ENCODE measurements at regions not wholly inside any gene's neighbourhood (a gene's known extent, or its start where the extent isn't known, plus 50 kb on each side); places are given as distances from the start of the nearest gene placed in this dataset.

- no peaks in the 10 kb centered on the region for H3K4me1 ChIP-seq (ENCODE audit: insufficient read depth, insufficient read length)
- no peaks in the 10 kb centered on the region for H3K27me3 ChIP-seq (ENCODE audit: insufficient read depth, insufficient read length)
- DNase-seq (ENCODE audit: low read depth, low spot score), result no peak
- H3K9me3 ChIP-seq (ENCODE audit: insufficient read depth, low read length), result no peaks in the 10 kb centered on the region
- no peaks in the 10 kb centered on the region for H3K36me3 ChIP-seq (ENCODE audit: insufficient read depth, insufficient read length, low read length)
- no peak overlapping the region for H3K9ac ChIP-seq (ENCODE audit: insufficient read length, low read depth)
- H3K4me3 ChIP-seq (ENCODE audit: insufficient read length, low read depth), result no peak overlapping the region
- no peak for TF ChIP-seq ZNF274 (IDR thresholded peaks at IDR 0.05; ENCODE audit: low read depth, low read length)
- no peak for TF ChIP-seq SUZ12 (IDR thresholded peaks at IDR 0.05; ENCODE audit: extremely low read depth, insufficient read depth, insufficient read length)
- TF ChIP-seq YY1 (IDR thresholded peaks at IDR 0.05; ENCODE audit: insufficient read depth, insufficient read length), result no peak
Observed at GRCh38 chr7:47714669-47715607, 133.0 kb upstream of the TNS3 start.

DNA sequence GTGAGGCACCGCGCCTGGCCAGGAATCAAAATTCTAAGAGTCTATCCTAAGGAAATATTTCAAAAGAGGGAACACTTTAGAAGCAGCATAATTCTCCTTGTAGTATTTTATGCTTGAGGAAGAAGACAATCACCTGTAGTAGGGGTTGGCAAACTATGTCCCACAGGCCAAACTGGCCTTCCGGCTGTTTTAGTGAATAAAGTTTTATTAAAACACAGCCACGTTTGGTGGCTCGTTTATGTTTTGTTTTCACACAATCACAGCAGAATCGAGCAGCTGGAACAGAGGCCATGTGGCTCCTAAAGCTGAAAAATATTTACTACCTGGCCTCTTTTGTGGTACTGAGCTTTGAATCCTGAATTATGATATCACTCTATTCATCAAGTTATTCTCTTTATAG is 131.7 kb upstream of the TNS3 start:
- TF ChIP-seq SUZ12 (IDR thresholded peaks at IDR 0.05; ENCODE audit: extremely low read depth, insufficient read depth, insufficient read length), result no peak
- TF ChIP-seq YY1 (IDR thresholded peaks at IDR 0.05; ENCODE audit: insufficient read depth, insufficient read length), result no peak
- TF ChIP-seq ZNF274 (IDR thresholded peaks at IDR 0.05; ENCODE audit: low read depth, low read length), result no peak
- no peaks in the 10 kb centered on the region for H3K4me1 ChIP-seq (ENCODE audit: insufficient read depth, insufficient read length)

DNA sequence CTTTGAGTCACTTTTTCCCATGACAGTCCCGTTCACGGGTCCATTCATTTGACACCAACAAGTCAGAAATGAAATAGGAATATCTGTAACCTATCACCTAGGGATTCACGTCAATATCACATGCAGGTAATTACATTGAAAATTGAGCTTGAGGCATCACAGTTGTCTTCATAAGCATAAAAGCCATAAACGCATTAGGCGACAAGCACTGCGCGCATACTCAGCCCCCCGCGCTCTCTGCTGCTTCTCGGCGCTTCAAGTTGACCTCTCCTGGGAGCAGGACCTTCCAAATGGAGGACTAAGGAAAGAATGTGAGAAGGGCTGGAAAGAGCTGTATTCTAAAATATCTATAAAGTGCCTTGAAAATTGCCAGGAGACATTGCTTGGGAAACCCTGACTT is 130.5 kb upstream of the TNS3 start:
- DNase-seq (ENCODE audit: low read depth, low spot score), result no peak
- no peaks in the 10 kb centered on the region for H3K9me3 ChIP-seq (ENCODE audit: insufficient read depth, low read length)
- no peaks in the 10 kb centered on the region for H3K4me1 ChIP-seq (ENCODE audit: insufficient read depth, insufficient read length)
- no peak overlapping the region for H3K4me3 ChIP-seq (ENCODE audit: insufficient read length, low read depth)
- H3K36me3 ChIP-seq (ENCODE audit: insufficient read depth, insufficient read length, low read length), result no peaks in the 10 kb centered on the region
- no peaks in the 10 kb centered on the region for H3K27me3 ChIP-seq (ENCODE audit: insufficient read depth, insufficient read length)
- no peak overlapping the region for H3K9ac ChIP-seq (ENCODE audit: insufficient read length, low read depth)
- TF ChIP-seq ZNF274 (IDR thresholded peaks at IDR 0.05; ENCODE audit: low read depth, low read length), result no peak
- TF ChIP-seq SUZ12 (IDR thresholded peaks at IDR 0.05; ENCODE audit: extremely low read depth, insufficient read depth, insufficient read length), result no peak
- TF ChIP-seq YY1 (IDR thresholded peaks at IDR 0.05; ENCODE audit: insufficient read depth, insufficient read length), result no peak

More for the DNA sequence above, 131.7 kb upstream of the TNS3 start:
- no peak for DNase-seq (ENCODE audit: low read depth, low spot score)
- H3K4me3 ChIP-seq (ENCODE audit: insufficient read length, low read depth), result no peak overlapping the region
- H3K27me3 ChIP-seq (ENCODE audit: insufficient read depth, insufficient read length), result no peaks in the 10 kb centered on the region
- no peaks in the 10 kb centered on the region for H3K36me3 ChIP-seq (ENCODE audit: insufficient read depth, insufficient read length, low read length)
- no peak overlapping the region for H3K9ac ChIP-seq (ENCODE audit: insufficient read length, low read depth)
- no peaks in the 10 kb centered on the region for H3K9me3 ChIP-seq (ENCODE audit: insufficient read depth, low read length)

DNA sequence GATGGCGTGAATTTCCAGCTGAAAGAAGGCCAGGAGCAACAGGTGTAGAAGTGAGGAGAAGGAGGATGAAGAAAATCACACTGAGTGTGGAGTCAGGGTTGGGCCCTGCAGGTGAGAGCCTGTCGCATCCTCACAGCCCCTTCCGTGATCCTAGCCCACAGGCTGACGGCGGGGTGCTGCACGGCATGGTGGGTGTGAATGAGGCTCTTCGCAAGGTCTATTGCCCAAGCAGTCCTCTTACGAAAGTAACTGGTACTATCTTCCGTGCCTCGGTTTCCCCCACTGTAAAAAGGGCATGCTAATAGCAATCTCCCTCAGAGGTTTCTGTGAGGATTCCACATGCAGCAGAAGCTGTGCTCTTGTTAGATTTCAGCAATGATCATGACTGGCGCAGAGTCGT is 129.9 kb upstream of the TNS3 start:
- Histone ChIP-seq H3K4me1 (ENCODE audit: insufficient read depth, insufficient read length) (no peaks in the 10 kb centered on the region), H3K36me3 (ENCODE audit: insufficient read depth, insufficient read length, low read length) (no peaks in the 10 kb centered on the region), H3K27me3 (ENCODE audit: insufficient read depth, insufficient read length) (no peaks in the 10 kb centered on the region), H3K9me3 (ENCODE audit: insufficient read depth, low read length) (no peaks in the 10 kb centered on the region), H3K4me3 (ENCODE audit: insufficient read length, low read depth) (no peak overlapping the region), H3K9ac (ENCODE audit: insufficient read length, low read depth) (no peak overlapping the region)
- no peak for TF ChIP-seq YY1 (IDR thresholded peaks at IDR 0.05; ENCODE audit: insufficient read depth, insufficient read length)
- no peak for TF ChIP-seq SUZ12 (IDR thresholded peaks at IDR 0.05; ENCODE audit: extremely low read depth, insufficient read depth, insufficient read length)
- TF ChIP-seq ZNF274 (IDR thresholded peaks at IDR 0.05; ENCODE audit: low read depth, low read length), result no peak
- no peak for DNase-seq (ENCODE audit: low read depth, low spot score)

GRCh38 chr7:47710201-47710935 is 128.5 kb upstream of the TNS3 start:
- no peaks in the 10 kb centered on the region for H3K9me3 ChIP-seq (ENCODE audit: insufficient read depth, low read length)
- H3K9ac ChIP-seq (ENCODE audit: insufficient read length, low read depth), result no peak overlapping the region
- no peaks in the 10 kb centered on the region for H3K27me3 ChIP-seq (ENCODE audit: insufficient read depth, insufficient read length)
- H3K4me1 ChIP-seq (ENCODE audit: insufficient read depth, insufficient read length), result no peaks in the 10 kb centered on the region
- H3K36me3 ChIP-seq (ENCODE audit: insufficient read depth, insufficient read length, low read length), result no peaks in the 10 kb centered on the region
- DNase-seq (ENCODE audit: low read depth, low spot score), result no peak
- TF ChIP-seq SUZ12 (IDR thresholded peaks at IDR 0.05; ENCODE audit: extremely low read depth, insufficient read depth, insufficient read length) (no peak), ZNF274 (IDR thresholded peaks at IDR 0.05; ENCODE audit: low read depth, low read length) (no peak), YY1 (IDR thresholded peaks at IDR 0.05; ENCODE audit: insufficient read depth, insufficient read length) (no peak)
- H3K4me3 ChIP-seq (ENCODE audit: insufficient read length, low read depth), result no peak overlapping the region

GRCh38 chr7:47709451-47709850 is 127.5 kb upstream of the TNS3 start:
- no peak overlapping the region for H3K9ac ChIP-seq (ENCODE audit: insufficient read length, low read depth)

DNA sequence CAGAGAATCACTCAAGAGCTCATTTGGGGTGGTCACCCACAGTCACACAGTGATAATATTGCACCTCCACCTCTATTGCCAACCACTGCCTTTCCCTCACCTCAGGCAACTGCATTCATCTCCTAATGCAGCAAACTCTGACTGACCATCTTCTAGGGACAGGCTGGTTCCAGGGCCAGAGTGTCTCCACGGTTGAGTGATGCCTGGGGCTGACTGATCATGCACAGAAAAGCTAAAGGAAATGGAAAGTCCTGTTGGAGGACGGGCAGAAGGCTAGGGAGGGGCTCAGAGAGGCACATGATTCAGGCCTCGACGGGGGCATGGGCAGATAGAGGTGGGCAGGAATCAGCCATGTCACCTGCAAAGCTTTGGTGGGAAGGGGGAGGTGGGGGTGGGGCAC is 127.1 kb upstream of the TNS3 start:
- Histone ChIP-seq H3K4me1 (ENCODE audit: insufficient read depth, insufficient read length) (no peaks in the 10 kb centered on the region), H3K27me3 (ENCODE audit: insufficient read depth, insufficient read length) (no peaks in the 10 kb centered on the region), H3K36me3 (ENCODE audit: insufficient read depth, insufficient read length, low read length) (no peaks in the 10 kb centered on the region), H3K9ac (ENCODE audit: insufficient read length, low read depth) (no peak overlapping the region), H3K9me3 (ENCODE audit: insufficient read depth, low read length) (no peaks in the 10 kb centered on the region), H3K4me3 (ENCODE audit: insufficient read length, low read depth) (no peak overlapping the region)
- no peak for DNase-seq (ENCODE audit: low read depth, low spot score)
- TF ChIP-seq SUZ12 (IDR thresholded peaks at IDR 0.05; ENCODE audit: extremely low read depth, insufficient read depth, insufficient read length), result no peak
- TF ChIP-seq YY1 (IDR thresholded peaks at IDR 0.05; ENCODE audit: insufficient read depth, insufficient read length), result no peak
- no peak for TF ChIP-seq ZNF274 (IDR thresholded peaks at IDR 0.05; ENCODE audit: low read depth, low read length)

More at GRCh38 chr7:47709451-47709850, 127.5 kb upstream of the TNS3 start:
- DNase-seq (ENCODE audit: low read depth, low spot score), result no peak
- H3K9me3 ChIP-seq (ENCODE audit: insufficient read depth, low read length), result no peaks in the 10 kb centered on the region
- no peaks in the 10 kb centered on the region for H3K27me3 ChIP-seq (ENCODE audit: insufficient read depth, insufficient read length)
- H3K4me3 ChIP-seq (ENCODE audit: insufficient read length, low read depth), result no peak overlapping the region
- TF ChIP-seq ZNF274 (IDR thresholded peaks at IDR 0.05; ENCODE audit: low read depth, low read length), result no peak
- no peak for TF ChIP-seq YY1 (IDR thresholded peaks at IDR 0.05; ENCODE audit: insufficient read depth, insufficient read length)
- no peak for TF ChIP-seq SUZ12 (IDR thresholded peaks at IDR 0.05; ENCODE audit: extremely low read depth, insufficient read depth, insufficient read length)
- H3K4me1 ChIP-seq (ENCODE audit: insufficient read depth, insufficient read length), result no peaks in the 10 kb centered on the region
- no peaks in the 10 kb centered on the region for H3K36me3 ChIP-seq (ENCODE audit: insufficient read depth, insufficient read length, low read length)
